ENCODE measurements at regions not wholly inside any gene's neighbourhood (a gene's known extent, or its start where the extent isn't known, plus 50 kb on each side); places are given as distances from the start of the nearest gene placed in this dataset.
A peak's percentile ranks its signal among the peaks of the same experiment; 100 is the strongest.
"Not testable (repeated sequence)": the region's sequence is repeated elsewhere in the genome, so short reads cannot be mapped to it uniquely, and the experiment has no call there.

- 41 to 61% methylated on average over 3 of the region's 3 CpGs; no CpG with 5 or more reads in 1 of the 3 donors for WGBS, 3 donors
- H3K27ac ChIP-seq (ENCODE audit: low read depth, low read length): no peak overlapping the region
Observed at GRCh38 chrY:21022326-21023044, 266.6 kb downstream of the RPS4Y2 start.

- 28 to 31% methylated on average over 3 of the region's 3 CpGs; no CpG with 5 or more reads in 1 of the 3 donors for WGBS, 3 donors
- H3K27ac ChIP-seq (ENCODE audit: low read depth, low read length): no peak overlapping the region
Observed at GRCh38 chrY:21023906-21024305, 268.0 kb downstream of the RPS4Y2 start.

GRCh38 chrY:21028506-21028905, 272.6 kb downstream of the RPS4Y2 start:
- H3K27ac ChIP-seq (ENCODE audit: low read depth, low read length): no peak overlapping the region
- 19 to 40% methylated on average over 3 of the region's 3 CpGs; no CpG with 5 or more reads in 1 of the 3 donors for WGBS, 3 donors

- WGBS, 3 donors: 18 to 35% methylated on average over 2 of the region's 2 CpGs; no CpG with 5 or more reads in 1 of the 3 donors
- H3K27ac ChIP-seq (ENCODE audit: low read depth, low read length): no peak overlapping the region
Observed at GRCh38 chrY:21033363-21033762, 277.5 kb downstream of the RPS4Y2 start.

GRCh38 chrY:21034151-21035061, 278.5 kb downstream of the RPS4Y2 start:
- H3K27ac ChIP-seq (ENCODE audit: low read depth, low read length): no peak overlapping the region
- WGBS, 3 donors: 26 to 72% methylated on average over 4 of the region's 4 CpGs; no CpG with 5 or more reads in 1 of the 3 donors

- 54 to 83% methylated on average over 5 of the region's 5 CpGs; no CpG with 5 or more reads in 1 of the 3 donors for WGBS, 3 donors
- H3K27ac ChIP-seq (ENCODE audit: low read depth, low read length): not testable (repeated sequence)
Observed at GRCh38 chrY:21037398-21037797, 281.5 kb downstream of the RPS4Y2 start.

GRCh38 chrY:21039811-21040210, 283.9 kb downstream of the RPS4Y2 start:
- no peak overlapping the region for H3K27ac ChIP-seq (ENCODE audit: low read depth, low read length)
- WGBS, 3 donors: 76 to 87% methylated on average over 8 of the region's 8 CpGs; no CpG with 5 or more reads in 1 of the 3 donors

GRCh38 chrY:21040711-21041110, 284.8 kb downstream of the RPS4Y2 start:
- not testable (repeated sequence) for H3K27ac ChIP-seq (ENCODE audit: low read depth, low read length)
- WGBS, 3 donors: 69 to 78% methylated on average over 1 of the region's 1 CpG; no CpG with 5 or more reads in 1 of the 3 donors

GRCh38 chrY:21073079-21073478, 317.2 kb downstream of the RPS4Y2 start:
- H3K27ac ChIP-seq (ENCODE audit: low read depth, low read length): peak overlapping the region; percentile 38
- WGBS, 3 donors: 20 to 54% methylated on average over 2 of the region's 2 CpGs; no CpG with 5 or more reads in 1 of the 3 donors

- WGBS, 3 donors: 52 to 54% methylated on average over 3 of the region's 3 CpGs; no CpG with 5 or more reads in 1 of the 3 donors
- no peak overlapping the region for H3K27ac ChIP-seq (ENCODE audit: low read depth, low read length)
Observed at GRCh38 chrY:21073641-21074260, 317.8 kb downstream of the RPS4Y2 start.

GRCh38 chrY:21075658-21076057, 319.8 kb downstream of the RPS4Y2 start:
- no peak overlapping the region for H3K27ac ChIP-seq (ENCODE audit: low read depth, low read length)
- WGBS, 3 donors: 25 to 71% methylated on average over 3 of the region's 3 CpGs; no CpG with 5 or more reads in 1 of the 3 donors

- 0 to 92% methylated on average over 1 to 2 of the region's 2 CpGs; no CpG with 5 or more reads in 1 of the 3 donors for WGBS, 3 donors
- no peak overlapping the region for H3K27ac ChIP-seq (ENCODE audit: low read depth, low read length)
Observed at GRCh38 chrY:21079670-21080069, 323.8 kb downstream of the RPS4Y2 start.

- no peak overlapping the region for H3K27ac ChIP-seq (ENCODE audit: low read depth, low read length)
- 41 to 71% methylated on average over 4 of the region's 4 CpGs; no CpG with 5 or more reads in 1 of the 3 donors for WGBS, 3 donors
Observed at GRCh38 chrY:21081640-21082611, 326.0 kb downstream of the RPS4Y2 start.

- H3K27ac ChIP-seq (ENCODE audit: low read depth, low read length): no peak overlapping the region
Observed at GRCh38 chrY:21082639-21083038, 326.7 kb downstream of the RPS4Y2 start.

- H3K27ac ChIP-seq (ENCODE audit: low read depth, low read length): no peak overlapping the region
Observed at GRCh38 chrY:21091909-21092308, 336.0 kb downstream of the RPS4Y2 start.

- no peak overlapping the region for H3K27ac ChIP-seq (ENCODE audit: low read depth, low read length)
- WGBS, 3 donors: 46 to 55% methylated on average over 2 of the region's 2 CpGs; no CpG with 5 or more reads in 1 of the 3 donors
Observed at GRCh38 chrY:21102507-21102906, 346.6 kb downstream of the RPS4Y2 start.

GRCh38 chrY:21103885-21104284, 348.0 kb downstream of the RPS4Y2 start:
- no peak overlapping the region for H3K27ac ChIP-seq (ENCODE audit: low read depth, low read length)
- WGBS, 3 donors: 65 to 85% methylated on average over 2 of the region's 2 CpGs; no CpG with 5 or more reads in 1 of the 3 donors

- WGBS, 3 donors: 53 to 81% methylated on average over 1 of the region's 1 CpG; no CpG with 5 or more reads in 1 of the 3 donors
- no peak overlapping the region for H3K27ac ChIP-seq (ENCODE audit: low read depth, low read length)
Observed at GRCh38 chrY:21105529-21105928, 349.6 kb downstream of the RPS4Y2 start.
